Caco-2 (cell line): ENCODE measurements at regions not wholly inside any gene's neighbourhood (a gene's known extent, or its start where the extent isn't known, plus 50 kb on each side); places are given as distances from the start of the nearest gene placed in this dataset.

ENCODE experiments used
- BruUV-seq: library from RNA; stranded (reverse); fragments of 400-500 nt; replicated peaks from 2 replicates; lab custom pipeline; 2021; lab: Mats Ljungman, UMichigan
- CTCF ChIA-PET: fragments of 300-600 bp; sonication (Branson Sonifier 250); formaldehyde crosslinking; loops from one replicate; lab custom pipeline; 2022; ENCODE audit warnings: antibody characterized with exemption; lab: Charles Lee
- POLR2A ChIA-PET: fragments of 300-600 bp; sonication (Branson Sonifier 250); formaldehyde crosslinking; loops from one replicate; lab custom pipeline; 2022; ENCODE audit warnings: antibody characterized with exemption; lab: Charles Lee
- DNase-seq, 2 experiments: peaks; one replicate each; pipeline versions ENCODE4 v3.0.0 to v3.0.0-alpha.2; 2020 to 2022
- H3K27me3 ChIP-seq: replicated peaks from 2 replicates; pipeline ENCODE4 v1.6.0; 2011; ENCODE audit warnings: low read length; ENCODE audit not compliant: control insufficient read depth, insufficient read depth
- H3K36me3 ChIP-seq: 2 replicates; pipeline ENCODE4 v1.5.1; 2011; ENCODE audit warnings: low read length; ENCODE audit not compliant: control insufficient read depth, insufficient read depth
- H3K4me1 ChIP-seq: fragments of 250-450 bp; sonication (Bioruptor Pico); 2 replicates; pipeline ENCODE4 v1.5.1; 2020; ENCODE audit warnings: mild to moderate bottlenecking
- H3K4me3 ChIP-seq: 2 replicates; pipeline ENCODE4 v1.5.1; 2011; ENCODE audit warnings: low read depth, mild to moderate bottlenecking, control low read depth, low read length
- H3K9me3 ChIP-seq: fragments of 250-450 bp; sonication (Bioruptor Pico); 2 replicates; pipeline ENCODE4 v1.5.1; 2020; ENCODE audit warnings: mild to moderate bottlenecking, moderate library complexity
- H3K27ac Mint-ChIP-seq: one replicate; pipeline ENCODE4 v1.8.0; 2022; ENCODE audit warnings: mixed read lengths; ENCODE audit not compliant: unreplicated experiment
- H3K27me3 Mint-ChIP-seq: one replicate; pipeline ENCODE4 v1.8.0; 2022; ENCODE audit warnings: mixed read lengths; ENCODE audit not compliant: insufficient read depth, unreplicated experiment
- H3K36me3 Mint-ChIP-seq: one replicate; pipeline ENCODE4 v1.8.0; 2022; ENCODE audit warnings: mild to moderate bottlenecking, mixed read lengths; ENCODE audit not compliant: insufficient read depth, unreplicated experiment
- H3K4me1 Mint-ChIP-seq: one replicate; pipeline ENCODE4 v1.8.0; 2022; ENCODE audit warnings: low read depth, mixed read lengths; ENCODE audit not compliant: unreplicated experiment
- H3K4me3 Mint-ChIP-seq: one replicate; pipeline ENCODE4 v1.8.0; 2022; ENCODE audit warnings: mild to moderate bottlenecking, moderate library complexity, mixed read lengths; ENCODE audit not compliant: unreplicated experiment
- H3K9me3 Mint-ChIP-seq: one replicate; pipeline ENCODE4 v1.8.0; 2022; ENCODE audit warnings: mixed read lengths; ENCODE audit not compliant: unreplicated experiment
- intact Hi-C: fragments of 100-400 bp; cut with micrococcal nuclease; formaldehyde crosslinking; loops from one replicate; pipeline ENCODE4 v1.10.0; 2022; ENCODE audit not compliant: unreplicated experiment
- TF ChIP-seq, protein P1 (sequence below), 2 experiments: fragments of 200-600 bp in 1 of 2; IDR thresholded peaks; 1 replicate in 1 of 2; 2 replicates in 1 of 2; pipeline versions ENCODE4 v1.5.1 to v1.8.0; 2011 to 2022; ENCODE audit warnings: antibody characterized with exemption in 1 of 2, control low read depth in 1 of 2, inconsistent platforms in 1 of 2, low read depth in 1 of 2, low read length in 1 of 2, mild to moderate bottlenecking in 1 of 2, moderate library complexity in 1 of 2; ENCODE audit not compliant: insufficient read depth in 1 of 2, severe bottlenecking in 1 of 2, unreplicated experiment in 1 of 2

GRCh38 chr2:126971162-126971480 lies 72.4 kb downstream of the TEX51 start:
- intact Hi-C loops, result loop anchor here (5.0 to 10.0 kb wide), 3 partner anchors 106 to 1224 kb away; no protein-coding TSS in a partner anchor
- no peak for DNase-seq
- no peaks in the 10 kb centered on the region for H3K27me3 ChIP-seq
- Mint-ChIP-seq H3K27ac (no peak overlapping the region), H3K4me3 (no peak overlapping the region), H3K9me3 (no peaks in the 10 kb centered on the region), H3K27me3 (peaks cover 7% of the 10 kb centered on the region), H3K4me1 (peaks cover 11% of the 10 kb centered on the region), H3K36me3 (no peaks in the 10 kb centered on the region)
- no TSS peak for BruUV-seq
- TF ChIP-seq, protein P1, sequence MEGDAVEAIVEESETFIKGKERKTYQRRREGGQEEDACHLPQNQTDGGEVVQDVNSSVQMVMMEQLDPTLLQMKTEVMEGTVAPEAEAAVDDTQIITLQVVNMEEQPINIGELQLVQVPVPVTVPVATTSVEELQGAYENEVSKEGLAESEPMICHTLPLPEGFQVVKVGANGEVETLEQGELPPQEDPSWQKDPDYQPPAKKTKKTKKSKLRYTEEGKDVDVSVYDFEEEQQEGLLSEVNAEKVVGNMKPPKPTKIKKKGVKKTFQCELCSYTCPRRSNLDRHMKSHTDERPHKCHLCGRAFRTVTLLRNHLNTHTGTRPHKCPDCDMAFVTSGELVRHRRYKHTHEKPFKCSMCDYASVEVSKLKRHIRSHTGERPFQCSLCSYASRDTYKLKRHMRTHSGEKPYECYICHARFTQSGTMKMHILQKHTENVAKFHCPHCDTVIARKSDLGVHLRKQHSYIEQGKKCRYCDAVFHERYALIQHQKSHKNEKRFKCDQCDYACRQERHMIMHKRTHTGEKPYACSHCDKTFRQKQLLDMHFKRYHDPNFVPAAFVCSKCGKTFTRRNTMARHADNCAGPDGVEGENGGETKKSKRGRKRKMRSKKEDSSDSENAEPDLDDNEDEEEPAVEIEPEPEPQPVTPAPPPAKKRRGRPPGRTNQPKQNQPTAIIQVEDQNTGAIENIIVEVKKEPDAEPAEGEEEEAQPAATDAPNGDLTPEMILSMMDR (IDR thresholded peaks at IDR 0.05; ENCODE audit: insufficient read depth in 1 of 2, low read depth in 1 of 2, low read length in 1 of 2, severe bottlenecking in 1 of 2, unreplicated experiment in 1 of 2), result no peak
- POLR2A ChIA-PET, result no interaction called here
- no peaks in the 10 kb centered on the region for H3K9me3 ChIP-seq
- no peak overlapping the region for H3K4me3 ChIP-seq
- H3K36me3 ChIP-seq, result no peaks in the 10 kb centered on the region; the same call in 1 of the 2 replicates
- CTCF ChIA-PET, result interaction anchor here (1.1 to 3.1 kb wide), 7 partner anchors 9 to 195 kb away, joined by 3 to 17 read pairs (median 7); no protein-coding TSS in a partner anchor
- peaks cover 3% of the 10 kb centered on the region; the same call in 1 of the 2 replicates for H3K4me1 ChIP-seq

DNA sequence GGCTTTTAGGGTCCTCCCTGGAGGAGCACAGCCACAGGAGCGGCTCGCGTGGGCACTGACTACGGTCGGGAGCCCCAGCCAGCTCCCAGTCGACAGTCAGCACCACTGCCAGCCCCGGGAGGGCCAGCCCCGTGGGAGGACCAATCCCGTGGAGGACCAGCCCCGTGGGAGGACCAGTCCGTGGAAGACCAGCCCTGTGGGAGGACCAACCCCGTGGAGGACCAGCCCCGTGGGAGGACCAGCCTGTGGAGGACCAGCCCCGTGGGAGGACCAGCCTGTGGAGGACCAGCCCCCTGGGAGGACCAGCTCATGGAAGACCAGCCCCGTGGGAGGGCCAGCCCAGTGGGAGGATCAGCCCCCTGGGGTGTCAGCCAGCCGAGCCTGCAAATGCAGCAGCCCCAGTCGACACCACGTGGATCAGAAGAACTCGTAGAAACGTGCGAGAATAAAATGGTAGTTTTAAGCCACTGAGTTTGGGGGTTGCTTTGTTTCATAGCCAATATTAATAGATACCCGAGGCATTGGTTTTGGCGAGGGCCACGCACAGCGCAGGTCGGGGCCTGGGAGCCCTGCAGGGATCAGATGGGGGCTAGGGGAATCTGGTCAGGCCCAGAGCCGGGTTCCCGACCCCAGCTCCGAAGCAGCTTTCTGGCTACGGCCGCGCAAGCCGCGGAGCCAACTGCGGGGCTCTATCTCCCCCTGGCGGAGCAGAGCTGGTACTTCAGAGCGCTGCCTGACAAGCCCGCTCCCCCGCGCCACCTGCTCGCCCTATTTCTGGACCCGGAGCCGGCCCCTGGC lies 73.0 kb downstream of the TEX51 start:
- Mint-ChIP-seq H3K27me3 (peaks cover 7% of the 10 kb centered on the region), H3K4me1 (peaks cover 11% of the 10 kb centered on the region), H3K9me3 (no peaks in the 10 kb centered on the region), H3K4me3 (peak overlapping the region; percentile 33), H3K27ac (no peak overlapping the region), H3K36me3 (no peaks in the 10 kb centered on the region)
- no peaks in the 10 kb centered on the region; the same call in 1 of the 2 replicates for H3K36me3 ChIP-seq
- H3K4me1 ChIP-seq, result peaks cover 3% of the 10 kb centered on the region; the same call in 1 of the 2 replicates
- H3K9me3 ChIP-seq, result no peaks in the 10 kb centered on the region
- intact Hi-C loops, result loop anchor here (1.0 to 10.0 kb wide), 6 partner anchors 25 to 1224 kb away; no protein-coding TSS in a partner anchor
- peak; percentile 72 to 81 for DNase-seq
- CTCF ChIA-PET, result interaction anchor here (0.5 to 3.1 kb wide), 15 partner anchors 16 to 590 kb away, joined by 3 to 17 read pairs (median 4); no protein-coding TSS in a partner anchor
- POLR2A ChIA-PET, result no interaction called here
- BruUV-seq, result no TSS peak
- no peak overlapping the region for H3K4me3 ChIP-seq
- no peaks in the 10 kb centered on the region for H3K27me3 ChIP-seq
- TF ChIP-seq, protein P1 (IDR thresholded peaks at IDR 0.05; ENCODE audit: insufficient read depth in 1 of 2, low read depth in 1 of 2, low read length in 1 of 2, severe bottlenecking in 1 of 2, unreplicated experiment in 1 of 2), result peak; percentile 84 to 96

DNA sequence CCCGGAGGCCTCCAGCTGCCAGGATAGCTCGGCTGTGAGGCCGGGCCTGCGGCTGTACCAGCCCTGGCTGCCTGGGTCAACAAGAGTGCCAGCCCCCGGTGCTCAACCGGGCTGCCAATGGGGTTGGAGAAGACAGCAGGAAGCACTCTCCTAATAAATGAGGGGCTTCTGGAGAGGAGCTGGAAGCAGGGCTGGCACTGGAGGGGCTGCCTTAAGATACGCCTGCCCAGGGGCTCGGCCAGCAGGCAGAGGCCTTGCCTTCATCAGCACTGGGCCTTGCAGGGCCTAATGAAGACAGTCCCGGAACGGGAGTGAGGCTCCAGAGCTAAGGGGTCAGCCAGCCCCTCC lies 73.6 kb downstream of the TEX51 start:
- intact Hi-C loops, result loop anchor here (1.0 to 10.0 kb wide), 6 partner anchors 24 to 1225 kb away; no protein-coding TSS in a partner anchor
- Histone ChIP-seq H3K9me3 (no peaks in the 10 kb centered on the region), H3K4me3 (no peak overlapping the region), H3K36me3 (no peaks in the 10 kb centered on the region; the same call in 1 of the 2 replicates), H3K4me1 (peaks cover 3% of the 10 kb centered on the region; the same call in 1 of the 2 replicates), H3K27me3 (no peaks in the 10 kb centered on the region)
- no peak overlapping the region for H3K27ac Mint-ChIP-seq
- BruUV-seq, result no TSS peak
- no peaks in the 10 kb centered on the region for H3K36me3 Mint-ChIP-seq
- ChIA-PET CTCF (interaction anchor here (0.5 to 3.1 kb wide), 15 partner anchors 16 to 590 kb away, joined by 3 to 17 read pairs (median 4); no protein-coding TSS in a partner anchor), POLR2A (no interaction called here)
- peak overlapping the region; percentile 33 for H3K4me3 Mint-ChIP-seq
- DNase-seq, result no peak
- peaks cover 11% of the 10 kb centered on the region for H3K4me1 Mint-ChIP-seq
- TF ChIP-seq, protein P1 (IDR thresholded peaks at IDR 0.05; ENCODE audit: insufficient read depth in 1 of 2, low read depth in 1 of 2, low read length in 1 of 2, severe bottlenecking in 1 of 2, unreplicated experiment in 1 of 2), result no peak
- no peaks in the 10 kb centered on the region for H3K9me3 Mint-ChIP-seq
- peaks cover 3% of the 10 kb centered on the region for H3K27me3 Mint-ChIP-seq
